Coronary artery (tissue), 2 donors: ENCODE measurements at regions not wholly inside any gene's neighbourhood (a gene's known extent, or its start where the extent isn't known, plus 50 kb on each side); places are given as distances from the start of the nearest gene placed in this dataset.
A peak's percentile ranks its signal among the peaks of the same experiment; 100 is the strongest.
"Not testable (repeated sequence)": the region's sequence is repeated elsewhere in the genome, so short reads cannot be mapped to it uniquely, and the experiment has no call there.

Experiments used
- DNase-seq: peaks from one replicate; pipeline ENCODE4 v3.0.0-alpha.2; 2017; ENCODE audit warnings: low spot score
- H3K27ac ChIP-seq, 2 donors: fragments of 200-600 bp; sonication (generic); one replicate each; pipeline ENCODE4 v1.5.1; 2016 to 2019
- H3K4me3 ChIP-seq: fragments of 200-600 bp; sonication (generic); 2 replicates; pipeline ENCODE4 v1.5.1; 2016; ENCODE audit warnings: mild to moderate bottlenecking, moderate library complexity
- CTCF ChIP-seq: fragments of 200-600 bp; sonication (generic); IDR thresholded peaks from one replicate; pipeline ENCODE4 v1.5.1; 2019; ENCODE audit warnings: antibody characterized with exemption

GRCh38 chr2:64273524-64274398 lies 129.5 kb upstream of the PELI1 start:
- Histone ChIP-seq H3K4me3 (peak overlapping the region; percentile 44), H3K27ac (peak overlapping the region; percentile 35 to 86)
- no peak for TF ChIP-seq CTCF
- no peak for DNase-seq

GRCh38 chr2:64274399-64275173 lies 130.4 kb upstream of the PELI1 start:
- peak overlapping the region; percentile 35 to 86 for H3K27ac ChIP-seq
- DNase-seq: no peak
- peak overlapping the region; percentile 44 for H3K4me3 ChIP-seq
- TF ChIP-seq CTCF: no peak

- Histone ChIP-seq H3K4me3 (no peak overlapping the region), H3K27ac (no peak overlapping the region)
- DNase-seq: no peak
- no peak for TF ChIP-seq CTCF
Observed at GRCh38 chr2:64275174-64275466, 130.9 kb upstream of the PELI1 start.

- TF ChIP-seq CTCF: no peak
- DNase-seq: no peak
- Histone ChIP-seq H3K27ac (peak overlapping the region in 1 of 2 donors; percentile 71), H3K4me3 (no peak overlapping the region)
Observed at GRCh38 chr2:64276417-64277095, 132.3 kb upstream of the PELI1 start.

GRCh38 chr2:64277101-64277849 lies 133.1 kb upstream of the PELI1 start:
- peak overlapping the region in 1 of 2 donors; percentile 71 for H3K27ac ChIP-seq
- TF ChIP-seq CTCF: no peak
- no peak overlapping the region for H3K4me3 ChIP-seq
- no peak for DNase-seq

GRCh38 chr2:64280812-64281211 lies 136.6 kb upstream of the PELI1 start:
- H3K4me3 ChIP-seq, DNase-seq, H3K27ac ChIP-seq: not testable (repeated sequence)
